VCaP (cell line): ENCODE measurements at regions not wholly inside any gene's neighbourhood (a gene's known extent, or its start where the extent isn't known, plus 50 kb on each side); places are given as distances from the start of the nearest gene placed in this dataset.

Source experiments
- H3K27ac ChIP-seq: fragments of 450-650 bp; 2 replicates; pipeline ENCODE4 v1.5.1; 2017
- CTCF ChIP-seq: fragments of 450-650 bp; conservative IDR thresholded peaks from 2 replicates; pipeline ENCODE4 v1.5.1; 2017; ENCODE audit warnings: mild to moderate bottlenecking, moderate library complexity

GRCh38 chr14:104445086-104445485 lies 134.5 kb upstream of the C14orf180 start:
- no peak overlapping the region for H3K27ac ChIP-seq
- TF ChIP-seq CTCF, result no peak

- H3K27ac ChIP-seq, result no peak overlapping the region
- no peak for TF ChIP-seq CTCF
These were observed 133.7 kb upstream of the C14orf180 start for GRCh38 chr14:104445832-104446381.

- H3K27ac ChIP-seq, result no peak overlapping the region
- no peak for TF ChIP-seq CTCF
These were observed 133.0 kb upstream of the C14orf180 start for GRCh38 chr14:104446611-104447010.

GRCh38 chr14:104447750-104448149 lies 131.8 kb upstream of the C14orf180 start:
- no peak overlapping the region for H3K27ac ChIP-seq
- no peak for TF ChIP-seq CTCF

GRCh38 chr14:104448321-104448720 lies 131.2 kb upstream of the C14orf180 start:
- TF ChIP-seq CTCF, result no peak
- no peak overlapping the region for H3K27ac ChIP-seq

- no peak overlapping the region for H3K27ac ChIP-seq
- TF ChIP-seq CTCF, result no peak
These were observed 130.8 kb upstream of the C14orf180 start for GRCh38 chr14:104448721-104449120.

- TF ChIP-seq CTCF, result no peak
- no peak overlapping the region for H3K27ac ChIP-seq
These were observed 128.7 kb upstream of the C14orf180 start for GRCh38 chr14:104450811-104451401.
